ENCODE measurements at regions not wholly inside any gene's neighbourhood (a gene's known extent, or its start where the extent isn't known, plus 50 kb on each side); places are given as distances from the start of the nearest gene placed in this dataset.
"Not testable (repeated sequence)": the region's sequence is repeated elsewhere in the genome, so short reads cannot be mapped to it uniquely, and the experiment has no call there.

DNA sequence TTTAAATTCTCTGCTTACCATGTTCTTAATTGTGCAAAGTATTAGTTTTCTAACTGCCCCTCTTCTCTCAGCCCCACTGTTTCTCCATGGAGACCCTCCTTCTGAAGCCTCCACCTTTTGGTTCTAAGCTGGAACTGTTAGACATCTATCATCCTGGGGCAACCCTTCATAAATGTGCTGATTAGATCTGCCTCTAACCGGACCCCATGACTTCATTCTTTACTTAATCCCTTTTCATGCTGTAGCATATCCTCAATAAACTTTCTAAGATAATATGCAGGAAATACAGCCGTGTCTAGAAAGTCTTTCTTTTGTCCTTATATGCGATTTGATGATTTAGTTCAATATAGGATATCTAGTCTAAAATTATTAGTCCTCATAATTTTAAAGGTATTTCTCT lies 1020.1 kb downstream of the ADGRL2 start:
- no peak for DNase-seq (ENCODE audit: low read depth)

DNA sequence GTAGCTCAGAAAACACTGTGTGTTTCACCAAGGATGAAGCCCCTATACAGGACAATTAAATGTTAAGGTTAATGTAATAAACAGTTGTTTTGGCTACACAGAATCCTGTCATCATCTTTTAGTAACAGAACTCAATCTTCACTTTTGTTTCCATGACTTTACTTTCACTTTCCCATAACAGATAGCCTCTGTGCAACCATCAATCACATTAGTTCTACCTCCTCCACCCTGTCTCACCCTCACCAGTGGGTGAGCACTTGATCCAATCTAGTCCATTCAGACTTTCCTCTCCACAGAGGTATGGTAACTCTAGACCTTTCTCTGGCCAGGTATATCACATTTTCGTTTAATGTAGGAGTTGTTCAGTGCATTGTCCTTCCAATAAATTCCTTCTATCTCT lies 1018.5 kb downstream of the ADGRL2 start:
- no peak for DNase-seq (ENCODE audit: low read depth)

DNA sequence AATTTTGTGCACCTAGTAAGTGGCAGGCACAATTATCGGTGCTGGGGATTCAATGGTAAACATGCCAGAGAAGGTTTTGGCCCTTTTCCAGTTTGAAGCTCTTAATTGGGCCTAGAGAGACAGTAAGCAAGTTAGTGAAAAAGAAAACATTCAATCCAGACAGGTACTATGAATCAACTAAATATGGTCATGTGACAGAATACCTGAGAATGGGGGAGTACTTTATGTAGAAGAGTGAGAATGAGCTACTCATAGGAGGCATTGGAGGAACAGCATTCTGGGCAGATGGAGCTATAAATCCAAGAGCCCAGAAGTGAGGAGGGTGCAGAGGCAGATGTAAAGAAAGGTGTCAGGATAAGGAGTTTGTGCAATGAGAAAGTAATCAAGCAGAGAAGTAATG lies 1017.9 kb downstream of the ADGRL2 start:
- DNase-seq (ENCODE audit: low read depth) = no peak

DNA sequence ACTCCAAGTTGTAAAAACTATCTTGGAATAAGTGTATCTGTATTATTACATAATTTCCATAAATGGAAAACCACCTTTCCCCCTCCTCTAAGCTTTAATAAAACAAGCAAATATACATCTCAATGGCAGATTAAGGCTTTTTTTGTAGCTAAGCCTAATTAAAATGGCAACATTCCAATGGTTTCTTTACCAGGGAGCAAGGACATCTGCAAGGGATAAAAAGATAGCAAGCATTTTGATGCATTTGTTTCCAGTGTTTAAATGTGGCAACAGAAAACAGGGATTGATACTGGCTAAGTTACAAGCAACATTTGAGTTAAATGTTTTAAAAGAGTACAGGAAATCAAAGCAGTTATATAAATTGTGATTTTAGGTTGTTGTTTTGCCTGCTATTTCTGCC lies 1012.7 kb downstream of the ADGRL2 start:
- no peak for DNase-seq (ENCODE audit: low read depth)

DNA sequence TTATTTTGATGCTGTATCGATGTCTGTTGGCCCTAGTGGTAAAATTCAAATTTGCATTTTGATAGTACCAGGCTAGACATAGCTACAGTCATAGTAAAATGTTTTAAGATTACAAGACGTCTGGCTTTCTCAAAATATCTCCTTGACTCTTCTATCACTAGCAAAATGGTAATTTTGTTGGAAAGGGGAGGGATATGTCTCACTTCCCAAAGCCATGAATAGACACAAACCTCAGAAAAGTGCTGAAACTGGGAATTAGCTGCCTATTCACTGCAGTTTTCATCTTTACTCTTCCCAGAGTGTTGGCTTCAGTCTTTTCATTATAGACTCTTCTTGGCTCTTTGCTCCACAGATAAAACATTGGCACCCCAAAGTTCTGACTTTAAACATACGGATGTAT lies 1009.9 kb downstream of the ADGRL2 start:
- no peak for DNase-seq (ENCODE audit: low read depth)

DNA sequence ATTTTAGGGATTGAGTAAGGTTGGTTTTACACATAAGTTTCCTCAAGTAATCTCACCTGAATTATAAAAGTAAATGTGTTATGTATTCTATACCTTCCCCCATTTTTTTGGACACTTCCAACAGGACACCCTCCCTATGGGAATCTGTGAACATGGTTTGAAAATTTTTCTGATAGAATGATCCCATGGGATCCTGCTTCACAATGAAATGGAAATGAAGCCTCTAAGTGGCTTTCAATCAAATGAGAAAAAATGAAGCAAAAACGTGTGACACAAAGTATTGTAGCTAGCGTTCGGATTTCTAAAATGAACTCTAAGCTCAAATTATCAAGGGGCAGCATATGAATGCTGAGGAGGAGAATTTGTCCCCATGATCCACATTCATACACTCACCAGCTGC lies 1006.8 kb downstream of the ADGRL2 start:
- no peak for DNase-seq (ENCODE audit: low read depth)

DNA sequence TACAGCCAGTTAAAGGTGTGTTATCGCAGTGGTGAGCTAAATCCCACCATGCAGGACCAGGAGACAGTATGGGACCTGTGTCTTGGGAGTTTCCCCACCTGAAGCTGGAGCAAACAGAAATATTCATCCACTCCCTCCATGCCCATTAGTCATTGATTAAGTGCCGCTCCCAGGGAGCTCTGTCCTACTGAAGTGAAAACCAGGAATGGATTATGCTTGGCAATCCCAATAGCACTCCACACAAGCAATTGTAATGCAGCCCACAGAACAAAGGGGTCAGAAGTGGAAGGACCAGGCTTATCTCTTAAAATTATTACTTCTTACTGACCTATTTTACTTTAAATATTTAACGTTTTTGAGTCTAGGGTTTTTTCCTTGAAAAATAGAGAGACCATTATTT lies 1005.4 kb downstream of the ADGRL2 start:
- no peak for DNase-seq (ENCODE audit: low read depth)

DNA sequence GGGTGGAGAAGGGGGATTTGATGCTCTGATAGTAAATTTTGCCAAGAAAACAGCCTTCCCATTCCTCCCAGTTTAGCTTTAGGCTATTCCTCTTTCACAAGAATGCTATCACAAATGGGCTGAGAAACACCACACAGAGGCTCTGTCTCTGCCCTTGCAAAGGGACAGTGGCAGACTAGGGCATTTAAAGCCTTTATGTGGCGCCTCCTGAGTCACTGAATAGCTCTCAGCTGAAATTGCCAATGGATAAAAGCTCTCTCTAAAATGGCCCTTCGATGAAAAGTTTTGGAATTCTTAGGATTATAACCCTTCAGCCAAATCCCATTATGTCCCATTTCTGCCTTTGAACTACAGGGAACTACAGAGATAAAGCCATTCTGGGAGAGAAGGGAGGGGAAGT lies 1000.4 kb downstream of the ADGRL2 start:
- DNase-seq (ENCODE audit: low read depth) = no peak

DNA sequence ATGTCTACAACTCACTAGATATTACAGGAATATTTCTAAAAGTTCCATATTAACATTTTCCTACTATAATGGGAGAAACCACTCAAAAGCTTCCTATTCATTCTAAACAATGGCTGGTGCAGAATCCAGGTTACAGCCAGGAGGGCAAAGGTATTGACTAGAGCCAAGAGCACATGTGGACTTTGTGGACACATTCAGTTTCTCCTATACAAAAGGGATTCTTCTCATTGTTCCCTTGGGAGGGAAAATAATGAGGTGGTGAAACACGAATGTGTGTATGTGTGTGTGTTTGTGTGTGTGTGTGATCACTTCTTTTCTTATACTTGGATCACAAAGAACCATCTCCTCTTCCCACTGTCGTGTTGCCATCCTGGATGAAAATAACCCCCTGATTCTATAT lies 1000.0 kb downstream of the ADGRL2 start:
- DNase-seq (ENCODE audit: low read depth) = no peak

DNA sequence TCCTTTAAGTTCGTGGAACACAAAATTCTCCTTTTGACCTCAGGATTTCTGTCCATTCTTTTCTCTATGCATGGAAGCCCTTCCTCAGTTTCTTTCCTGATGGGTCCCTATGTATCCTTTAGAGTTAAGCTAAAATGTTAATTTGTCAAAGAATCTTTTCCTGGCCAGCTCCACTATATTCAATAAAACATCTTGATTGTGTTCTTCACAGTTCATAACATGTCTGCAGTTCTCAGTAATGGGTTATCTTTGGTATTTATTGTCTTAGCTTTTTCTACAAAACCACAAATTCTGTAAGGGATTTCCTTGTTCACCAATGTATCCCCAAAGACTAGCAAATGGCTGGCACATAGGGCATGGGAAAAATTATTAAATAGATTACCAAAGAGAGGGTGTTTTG lies 998.5 kb downstream of the ADGRL2 start:
- DNase-seq (ENCODE audit: low read depth) = no peak

DNA sequence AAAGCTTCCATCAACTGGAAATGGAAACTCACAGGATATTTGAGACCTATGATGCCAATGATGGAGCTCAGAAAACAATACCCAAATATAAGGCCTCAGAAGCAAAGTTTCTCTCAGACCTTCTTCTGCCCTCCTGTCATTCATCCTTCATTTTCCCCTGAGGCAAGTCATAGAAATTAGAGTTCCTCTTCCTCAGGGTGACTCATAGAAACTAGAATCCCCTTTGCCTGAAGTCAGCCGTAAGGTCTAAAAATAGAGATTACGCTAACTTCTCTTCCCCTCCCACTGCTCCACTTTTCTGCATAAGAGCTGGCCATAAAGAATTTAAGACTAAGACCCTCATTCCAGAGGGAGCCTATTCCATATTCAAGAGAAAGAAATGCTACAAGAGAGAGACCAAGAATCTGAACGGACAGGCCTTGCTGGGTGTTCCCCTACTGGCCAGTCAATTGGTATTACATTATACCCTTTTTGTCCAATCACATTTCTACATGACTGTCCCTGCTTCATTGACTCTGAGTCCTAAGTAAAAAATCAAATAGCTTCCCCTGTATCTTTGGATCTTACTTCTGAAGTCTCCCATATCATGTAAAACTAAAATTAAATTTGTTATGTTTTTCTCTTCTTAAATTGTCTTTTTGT lies 994.9 kb downstream of the ADGRL2 start:
- DNase-seq (ENCODE audit: low read depth) = no peak

DNA sequence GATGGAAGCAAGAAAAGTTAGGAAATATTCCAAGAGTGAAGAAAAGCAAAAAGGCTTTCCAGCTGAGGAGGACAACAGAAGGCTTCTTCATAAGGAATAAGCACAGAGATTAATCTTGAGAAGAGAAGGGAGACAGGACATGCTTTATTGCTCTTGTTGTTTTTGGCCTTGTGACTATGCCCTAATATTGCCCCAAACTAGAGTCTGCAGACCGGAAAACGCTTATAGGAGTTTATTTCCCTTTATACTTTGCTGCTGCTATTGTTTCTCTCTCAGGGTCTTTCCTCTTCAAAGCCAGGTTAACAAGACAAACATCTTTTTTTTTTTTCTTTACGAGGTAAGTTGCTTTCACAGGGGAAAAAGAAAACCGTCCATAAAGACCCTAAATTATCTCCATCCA lies 991.4 kb downstream of the ADGRL2 start:
- no peak for DNase-seq (ENCODE audit: low read depth)

DNA sequence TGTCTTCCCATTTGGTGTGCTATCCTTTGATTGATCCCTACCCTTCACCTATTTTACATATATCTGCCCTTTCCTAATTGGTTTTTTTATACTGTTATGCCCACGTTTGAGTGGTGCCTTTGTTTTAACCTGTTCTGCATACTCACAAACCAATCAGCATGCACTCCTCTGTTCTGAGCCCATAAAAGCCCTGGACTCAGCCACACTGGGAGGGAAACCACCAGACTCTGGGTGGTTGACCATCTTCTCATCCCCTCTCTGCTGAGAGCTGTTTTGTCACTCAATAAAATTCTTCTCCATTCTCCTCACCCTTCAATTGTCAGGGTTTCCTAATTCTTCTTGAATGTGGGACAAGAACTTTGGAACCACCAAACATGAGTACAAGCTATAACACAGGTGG lies 989.8 kb downstream of the ADGRL2 start:
- DNase-seq (ENCODE audit: low read depth) = no peak

DNA sequence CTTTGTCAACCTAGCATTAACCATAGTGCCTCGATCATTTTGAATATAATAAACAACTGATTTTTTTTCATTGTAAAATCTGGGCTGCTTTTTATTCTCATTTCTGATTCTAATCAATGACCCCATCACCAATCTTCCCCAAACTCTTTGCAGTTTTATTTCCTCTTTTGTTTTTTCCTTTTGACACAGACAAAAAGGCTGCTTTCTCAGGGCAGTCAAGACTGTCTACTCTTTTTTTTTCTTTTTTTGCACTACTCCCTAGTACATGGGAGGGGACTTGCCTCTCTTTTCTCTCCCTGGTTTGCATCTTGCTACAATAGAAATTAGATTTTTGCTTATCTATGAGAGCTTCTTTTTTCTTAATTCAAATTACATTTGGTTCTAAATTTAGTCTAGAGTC lies 987.9 kb downstream of the ADGRL2 start:
- DNase-seq (ENCODE audit: low read depth) = no peak

DNA sequence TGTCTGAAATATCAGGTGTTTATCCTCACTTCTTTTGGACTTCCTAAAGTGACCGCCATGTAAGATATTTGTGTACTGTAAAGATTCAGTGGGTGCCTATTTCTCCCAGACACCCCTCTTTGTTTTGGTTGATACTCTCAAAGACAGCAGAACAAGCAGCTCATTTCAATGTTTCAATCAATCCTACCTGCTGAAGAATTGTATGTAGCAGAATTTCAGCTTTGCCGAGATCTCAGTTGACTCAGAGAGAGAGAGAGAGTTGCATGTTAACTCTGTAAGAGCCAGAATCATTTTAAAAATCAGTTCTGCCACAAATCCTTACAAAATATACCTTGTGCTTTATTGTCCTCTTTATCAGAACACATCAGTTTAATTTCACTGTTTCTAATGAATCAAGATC lies 987.3 kb downstream of the ADGRL2 start:
- DNase-seq (ENCODE audit: low read depth) = no peak

DNA sequence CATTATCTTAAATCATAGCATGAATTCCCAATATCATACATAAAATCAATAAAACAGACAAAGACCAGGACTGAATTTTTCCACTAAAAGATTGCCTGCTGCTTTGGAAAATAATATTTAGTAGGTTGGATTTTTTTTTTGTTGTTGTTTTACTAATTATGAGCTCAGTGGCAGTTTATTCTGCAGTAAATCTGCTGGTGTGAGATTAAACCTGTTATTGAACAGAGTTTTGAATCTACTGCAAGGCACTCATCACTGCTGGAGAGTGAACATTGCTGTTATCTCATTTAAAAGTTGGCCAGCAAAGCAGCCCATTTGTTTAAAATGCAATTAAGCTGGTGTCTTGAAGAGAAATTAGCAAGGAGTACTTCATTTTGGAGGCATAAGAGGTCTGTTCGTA lies 986.1 kb downstream of the ADGRL2 start:
- DNase-seq (ENCODE audit: low read depth) = no peak

DNA sequence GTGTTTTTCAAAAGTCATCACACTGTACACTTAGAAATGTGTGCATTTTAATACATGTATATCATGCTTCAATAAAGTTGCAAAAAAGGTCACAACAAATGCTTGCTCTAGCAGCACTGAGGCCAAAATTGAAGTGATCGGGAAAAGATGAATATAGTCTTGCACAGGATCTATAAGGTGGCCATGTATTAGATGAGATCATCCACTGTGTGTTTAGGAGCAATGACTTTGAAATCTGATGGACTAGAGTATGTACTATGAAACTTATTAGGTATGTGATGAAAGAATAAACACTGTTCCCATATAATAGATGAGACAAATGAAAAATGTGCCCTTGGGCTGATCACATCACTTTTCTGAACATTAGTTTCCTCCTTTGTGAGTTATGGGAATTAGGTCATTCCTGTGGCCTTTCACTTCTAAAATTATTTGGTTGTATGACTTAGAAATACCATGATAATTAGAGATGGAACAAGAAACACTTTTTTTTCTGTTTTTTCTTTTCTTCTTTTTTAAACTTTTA lies 984.6 kb downstream of the ADGRL2 start:
- DNase-seq (ENCODE audit: low read depth) = no peak

DNA sequence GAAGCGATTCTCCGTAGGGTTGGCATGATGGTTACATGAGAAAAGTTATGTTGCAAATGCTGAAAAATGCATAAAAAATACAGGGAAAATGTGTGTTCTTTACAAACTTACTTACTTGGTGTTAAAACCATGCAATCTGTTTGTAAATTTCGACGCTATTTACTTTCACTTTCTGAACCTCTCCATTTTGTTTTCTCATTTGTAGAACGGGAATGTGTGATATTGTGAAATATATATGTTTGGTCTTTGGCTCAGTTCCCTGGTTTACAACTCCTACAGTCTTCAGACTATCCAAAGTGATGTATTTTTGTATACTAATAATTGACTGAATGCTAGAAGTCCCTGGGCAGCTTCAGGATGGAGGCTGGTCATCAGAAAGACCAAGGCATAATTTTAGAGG lies 982.3 kb downstream of the ADGRL2 start:
- no peak for DNase-seq (ENCODE audit: low read depth)

DNA sequence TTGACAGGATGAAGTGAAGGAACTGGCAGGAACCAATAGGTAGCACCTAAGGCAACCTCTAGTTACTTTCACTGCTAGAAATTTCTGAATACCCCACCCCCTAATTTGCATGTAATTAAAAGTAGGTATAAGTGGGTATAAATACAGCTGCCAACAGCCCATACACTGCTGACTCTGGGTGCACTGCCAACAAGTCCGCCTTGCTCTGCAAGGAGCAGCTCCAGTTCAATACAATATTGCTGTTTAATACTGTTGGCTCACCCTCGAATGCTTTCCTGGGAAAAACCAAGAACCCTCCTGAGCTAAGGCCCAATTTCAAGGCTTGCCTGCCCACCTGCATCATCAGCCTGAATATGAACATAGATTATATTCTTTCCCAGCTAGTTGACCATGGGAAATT lies 981.9 kb downstream of the ADGRL2 start:
- no peak for DNase-seq (ENCODE audit: low read depth)

DNA sequence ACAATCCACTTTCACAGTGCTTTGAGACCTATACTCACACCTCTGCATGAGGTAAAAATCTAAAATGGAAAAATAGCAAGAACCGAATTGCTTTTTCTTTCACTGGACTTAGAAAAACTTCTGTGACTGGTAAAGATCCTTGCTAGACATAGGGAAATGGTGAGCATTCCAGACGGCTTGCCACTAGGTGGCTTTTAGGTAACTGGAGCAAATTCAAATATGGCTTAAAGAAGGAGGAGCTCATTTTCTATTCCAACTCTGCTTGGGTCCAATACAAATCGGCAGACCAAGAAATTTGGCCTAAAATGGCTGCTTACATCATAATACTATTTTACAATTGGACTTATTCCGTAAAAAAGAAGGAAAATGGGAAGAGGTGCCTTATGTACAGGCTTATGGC lies 977.9 kb downstream of the ADGRL2 start:
- DNase-seq (ENCODE audit: low read depth) = no peak

DNA sequence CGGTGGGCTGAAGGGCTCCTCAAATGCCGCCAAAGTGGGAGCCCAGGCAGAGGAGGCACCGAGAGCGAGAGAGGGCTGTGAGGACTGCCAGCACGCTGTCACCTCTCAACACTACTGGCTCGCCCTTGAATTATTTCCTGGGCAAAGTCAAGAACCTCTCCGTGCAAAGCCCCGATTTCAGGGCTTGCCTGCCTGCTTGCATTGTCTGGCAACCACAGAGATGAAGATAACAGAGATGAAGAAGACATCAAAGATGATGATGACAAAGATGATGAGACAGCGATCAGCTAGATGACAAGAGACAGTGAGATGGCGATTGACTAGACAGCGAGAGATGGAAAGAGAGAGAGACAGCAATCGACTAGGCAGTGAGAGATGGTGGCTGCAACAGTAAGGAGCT lies 976.5 kb downstream of the ADGRL2 start:
- no peak for DNase-seq (ENCODE audit: low read depth)

DNA sequence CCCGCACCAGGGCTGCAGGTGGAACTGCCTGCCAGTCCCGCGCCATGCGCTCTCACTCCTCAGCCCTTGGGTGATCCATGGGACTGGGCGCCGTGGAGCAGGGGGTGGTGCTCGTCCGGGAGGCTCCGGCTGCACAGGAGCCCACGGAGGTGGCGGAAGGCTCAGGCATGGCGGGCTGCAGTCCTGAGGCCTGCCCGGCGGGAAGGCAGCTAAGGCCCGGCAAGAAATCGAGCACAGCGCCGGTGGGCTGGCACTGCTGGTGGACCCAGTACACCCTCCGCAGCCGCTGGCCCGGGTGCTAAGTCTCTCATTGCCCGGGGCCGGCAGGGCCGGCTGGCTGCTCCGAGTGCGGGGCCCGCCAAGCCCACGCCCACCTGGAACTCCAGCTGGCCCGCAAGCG lies 976.0 kb downstream of the ADGRL2 start:
- DNase-seq (ENCODE audit: low read depth) = not testable (repeated sequence)

DNA sequence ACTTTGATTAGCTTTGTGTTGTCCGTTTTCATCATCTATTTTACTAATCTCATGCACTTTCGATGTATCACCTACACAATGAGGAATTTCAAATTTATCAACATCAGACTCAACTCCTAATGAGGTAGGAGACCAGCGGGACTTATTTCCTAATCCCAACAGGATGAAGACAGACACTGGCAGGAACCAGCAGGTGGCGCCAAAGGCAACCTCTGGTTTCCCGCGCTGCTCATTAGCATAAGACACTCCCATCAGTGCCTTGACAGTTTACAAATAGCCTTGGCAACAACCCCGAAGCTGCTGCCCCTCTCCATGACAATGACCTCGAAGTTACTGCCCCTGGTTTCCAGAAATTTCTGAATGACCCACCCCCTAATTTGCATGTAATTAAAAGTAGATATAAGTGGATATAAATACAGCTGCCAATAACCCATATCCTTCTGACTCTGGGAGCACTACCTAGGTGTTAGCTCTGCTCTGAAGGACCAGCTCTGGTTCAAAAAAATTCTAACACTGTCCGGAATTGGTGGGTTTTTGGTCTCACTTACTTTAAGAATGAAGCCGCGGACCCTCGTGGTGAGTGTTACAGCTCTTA lies 974.8 kb downstream of the ADGRL2 start:
- DNase-seq (ENCODE audit: low read depth) = peak; percentile 4

DNA sequence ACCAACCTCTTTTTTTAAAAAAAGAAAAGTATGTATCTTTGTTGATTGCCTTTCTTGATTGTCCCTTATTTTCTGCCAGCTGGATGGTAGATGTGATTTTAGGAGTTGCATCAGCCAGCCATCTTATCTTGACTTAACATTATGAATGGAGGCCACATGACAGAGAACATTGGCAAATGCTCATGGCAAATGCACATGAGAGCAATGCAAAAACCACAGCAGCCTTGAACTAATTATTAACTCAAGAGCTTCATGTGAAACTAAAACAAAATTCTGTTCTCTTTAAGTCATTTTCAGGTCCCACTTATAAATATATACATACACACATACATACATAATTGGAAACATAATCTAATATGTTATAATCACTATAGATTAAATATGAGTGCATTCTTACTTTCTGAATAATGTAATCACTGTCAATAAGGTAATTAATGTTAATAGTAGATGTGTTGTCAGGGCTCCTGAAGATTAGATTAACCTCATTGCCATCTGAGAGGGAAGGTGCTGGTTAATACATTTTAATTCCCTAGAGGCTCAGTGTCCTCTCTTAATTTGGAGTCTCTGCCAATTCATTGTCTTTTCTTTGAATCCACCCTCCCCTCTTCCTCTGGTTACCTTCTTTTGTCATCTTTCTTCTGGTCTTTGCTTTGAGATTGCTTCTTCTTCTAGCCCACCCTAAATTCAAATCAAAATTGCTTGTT lies 962.2 kb downstream of the ADGRL2 start:
- no peak for DNase-seq (ENCODE audit: low read depth)
